SK-N-SH (cell line): ENCODE measurements at regions not wholly inside any gene's neighbourhood (a gene's known extent, or its start where the extent isn't known, plus 50 kb on each side); places are given as distances from the start of the nearest gene placed in this dataset.

Experiments
- CTCF ChIA-PET: fragments of 300-600, 350-600 bp; formaldehyde crosslinking; extraction: SDS; loops from one replicate; lab custom pipeline; 2021; lab: Yijun Ruan, JAX
- POLR2A ChIA-PET: fragments of 350-600 bp; sonication (Branson Sonifier 250); formaldehyde crosslinking; extraction: SDS; loops from one replicate; lab custom pipeline; 2020; ENCODE audit warnings: antibody characterized with exemption, inconsistent platforms; lab: Yijun Ruan, JAX
- DNase-seq: peaks from one replicate; pipeline ENCODE4 v3.0.0; 2012
- H2AFZ ChIP-seq: fragments of 200-600 bp; sonication (generic); 2 replicates; pipeline ENCODE4 v1.8.1; 2016; ENCODE audit warnings: antibody characterized with exemption, mild to moderate bottlenecking, low read depth
- H3F3A ChIP-seq: fragments of 200-600 bp; sonication (generic); replicated peaks from 2 replicates; pipeline ENCODE3; 2016; ENCODE audit warnings: antibody characterized with exemption, mild to moderate bottlenecking; ENCODE audit not compliant: insufficient read depth
- H3K27ac ChIP-seq, 2 experiments: fragments of 200-500 bp in 1 of 2; fragments of 200-600 bp in 1 of 2; sonication (Bioruptor generic) in 1 of 2; sonication (generic), shearing (Covaris generic) in 1 of 2; 2 replicates each; pipeline versions ENCODE4 v1.5.1 to v1.6.1; 2014 to 2016; ENCODE audit warnings: low read depth in 2 of 2, inconsistent platforms in 1 of 2, low read length in 1 of 2, mild to moderate bottlenecking in 1 of 2, mixed read lengths in 1 of 2
- H3K27me3 ChIP-seq: fragments of 200-600 bp; sonication (generic), shearing (Covaris generic); 2 replicates; pipeline ENCODE4 v1.6.1; 2016; ENCODE audit warnings: mixed run types; ENCODE audit not compliant: insufficient read depth
- H3K36me3 ChIP-seq, 2 experiments: fragments of 200-500 bp in 1 of 2; fragments of 200-600 bp in 1 of 2; sonication (Bioruptor generic) in 1 of 2; sonication (generic) in 1 of 2; replicated peaks in 1 of 2; 2 replicates each; pipeline versions ENCODE3 to v1.5.1; 2014 to 2016; ENCODE audit warnings: low read length in 1 of 2, mild to moderate bottlenecking in 1 of 2; ENCODE audit not compliant: insufficient read depth in 2 of 2, control insufficient read depth in 1 of 2
- H3K4me1 ChIP-seq, 2 experiments: fragments of 200-500 bp in 1 of 2; fragments of 200-600 bp in 1 of 2; sonication (Bioruptor generic) in 1 of 2; sonication (generic), shearing (Covaris generic) in 1 of 2; 2 replicates each; pipeline versions ENCODE4 v1.5.1 to v1.6.1; 2014 to 2016; ENCODE audit warnings: low read depth in 1 of 2, low read length in 1 of 2, mixed run types in 1 of 2; ENCODE audit not compliant: insufficient read depth in 2 of 2, control insufficient read depth in 1 of 2
- H3K4me2 ChIP-seq: fragments of 200-600 bp; sonication (generic), shearing (Covaris generic); 2 replicates; pipeline ENCODE4 v1.6.1; 2017; ENCODE audit warnings: mixed run types
- H3K4me3 ChIP-seq, 2 experiments: fragments of 200-500 bp in 1 of 2; fragments of 200-600 bp in 1 of 2; sonication (Bioruptor generic) in 1 of 2; sonication (generic), shearing (Covaris generic) in 1 of 2; 2 replicates each; pipeline versions ENCODE4 v1.5.1 to v1.8.1; 2014 to 2016; ENCODE audit warnings: low read depth in 2 of 2, inconsistent platforms in 1 of 2, low read length in 1 of 2, mild to moderate bottlenecking in 1 of 2, mixed read lengths in 1 of 2, moderate library complexity in 1 of 2
- H3K79me2 ChIP-seq: fragments of 200-600 bp; sonication (generic); 2 replicates; pipeline ENCODE4 v1.8.1; 2017; ENCODE audit warnings: mild to moderate bottlenecking; ENCODE audit not compliant: insufficient read depth
- H3K9ac ChIP-seq: fragments of 200-600 bp; sonication (generic); 2 replicates; pipeline ENCODE4 v1.6.1; 2017; ENCODE audit warnings: mixed run types
- H3K9me2 ChIP-seq: fragments of 200-600 bp; sonication (generic); 2 replicates; pipeline ENCODE4 v1.6.1; 2017; ENCODE audit warnings: mixed run types
- H3K9me3 ChIP-seq: fragments of 200-600 bp; sonication (generic); 2 replicates; pipeline ENCODE4 v1.6.1; 2017; ENCODE audit warnings: mixed run types, mild to moderate bottlenecking, moderate library complexity
- H4K20me1 ChIP-seq: fragments of 200-600 bp; sonication (generic); 2 replicates; pipeline ENCODE4 v1.6.1; 2017; ENCODE audit warnings: mild to moderate bottlenecking, mixed run types; ENCODE audit not compliant: insufficient read depth
- CTCF ChIP-seq: fragments of 200-600 bp; sonication (generic); IDR thresholded peaks from 2 replicates; pipeline ENCODE4 v1.6.1; 2017; ENCODE audit warnings: antibody characterized with exemption, mild to moderate bottlenecking, moderate library complexity
- ELF1 ChIP-seq: IDR thresholded peaks from 2 replicates; pipeline ENCODE4 v1.4.0; 2012
- EZH2phosphoT487 ChIP-seq: fragments of 200-600 bp; sonication (generic); IDR thresholded peaks from 2 replicates; pipeline ENCODE4 v1.6.1; 2017; ENCODE audit warnings: low read depth, mixed run types, mild to moderate bottlenecking, antibody characterized with exemption, moderate library complexity, borderline replicate concordance
- GABPA ChIP-seq: IDR thresholded peaks from 2 replicates; pipeline ENCODE4 v1.4.0; 2012; ENCODE audit warnings: low read depth, mild to moderate bottlenecking
- GATA2 ChIP-seq: sonication (generic); formaldehyde crosslinking; IDR thresholded peaks from 2 replicates; pipeline ENCODE4 v1.5.0; 2020; ENCODE audit warnings: mild to moderate bottlenecking, missing genetic modification reagents
- MAX ChIP-seq: IDR thresholded peaks from 2 replicates; pipeline ENCODE4 v1.4.0; 2012; ENCODE audit warnings: low read depth
- MXI1 ChIP-seq: IDR thresholded peaks from 2 replicates; pipeline ENCODE4 v1.6.1; 2012; ENCODE audit warnings: mild to moderate bottlenecking, low read depth, low read length, improper control_type of control experiment
- NFIC ChIP-seq: IDR thresholded peaks from 2 replicates; pipeline ENCODE4 v1.4.0; 2012; ENCODE audit warnings: borderline replicate concordance
- PBX3 ChIP-seq: IDR thresholded peaks from 2 replicates; pipeline ENCODE4; 2012
- POLR2AphosphoS5 ChIP-seq: IDR thresholded peaks from 2 replicates; pipeline ENCODE4 v1.6.1; 2012; ENCODE audit warnings: low read depth, low read length
- RAD21 ChIP-seq: IDR thresholded peaks from 2 replicates; pipeline ENCODE4 v1.6.1; 2012; ENCODE audit warnings: mild to moderate bottlenecking, low read length
- RCOR1 ChIP-seq: fragments of 150-350 bp; IDR thresholded peaks from 2 replicates; pipeline ENCODE4 v1.6.1; 2017; ENCODE audit warnings: antibody characterized with exemption, low read length
- REST ChIP-seq: IDR thresholded peaks from 2 replicates; pipeline ENCODE4 v1.6.1; 2012; ENCODE audit warnings: mild to moderate bottlenecking, low read depth, low read length, moderate library complexity
- RXRA ChIP-seq: IDR thresholded peaks from 2 replicates; pipeline ENCODE4 v1.4.0; 2012; ENCODE audit warnings: low read depth, mild to moderate bottlenecking, borderline replicate concordance
- TAF1 ChIP-seq: IDR thresholded peaks from 2 replicates; pipeline ENCODE4 v1.6.1; 2012; ENCODE audit warnings: low read depth, mild to moderate bottlenecking, low read length, moderate library complexity, borderline replicate concordance
- TCF12 ChIP-seq: IDR thresholded peaks from 2 replicates; pipeline ENCODE4 v1.4.0; 2012
- USF1 ChIP-seq: IDR thresholded peaks from 2 replicates; pipeline ENCODE4 v1.4.0; 2012; ENCODE audit warnings: low read depth, borderline replicate concordance
- USF2 ChIP-seq: fragments of 150-350 bp; IDR thresholded peaks from 2 replicates; pipeline ENCODE4 v1.6.1; 2017; ENCODE audit warnings: antibody characterized with exemption, low read length, low read depth, borderline replicate concordance
- WGBS: methylation state at CpG from one replicate; pipeline ENCODE4 v1.1.6; 2017; ENCODE audit warnings: low lambda C conversion rate; 5-methylcytosine and 5-hydroxymethylcytosine counted together

GRCh38 chr2:41835401-41835800 is 212.4 kb upstream of the PKDCC start:
- H3K9ac ChIP-seq: no peak overlapping the region
- H3F3A ChIP-seq: no peaks in the 10 kb centered on the region
- H3K27ac ChIP-seq: no peak overlapping the region
- 0 out of 2 replicates have a peak, but pooled peaks cover 6% of the 10 kb centered on the region for H3K27me3 ChIP-seq
- H3K4me3 ChIP-seq: no peak overlapping the region
- POLR2A ChIA-PET: interaction anchor here (0.6 kb wide), 1 partner anchor 210 kb away, joined by 3 read pairs; no protein-coding TSS in a partner anchor
- no peak for TF ChIP-seq TAF1
- TF ChIP-seq CTCF: no peak
- no peak for TF ChIP-seq NFIC
- no peak for TF ChIP-seq MXI1
- TF ChIP-seq ELF1: no peak
- no peak for TF ChIP-seq MAX
- TF ChIP-seq TCF12: no peak
- no peak for TF ChIP-seq GATA2 (CRISPR knock-in tag)
- TF ChIP-seq USF2: no peak
- no peak for TF ChIP-seq EZH2phosphoT487
- TF ChIP-seq REST: no peak
- no peak for TF ChIP-seq RCOR1
- TF ChIP-seq GABPA: no peak
- no peak for TF ChIP-seq RAD21
- no peak for TF ChIP-seq RXRA
- no peak for TF ChIP-seq POLR2AphosphoS5
- TF ChIP-seq PBX3: no peak
- no peak for TF ChIP-seq USF1
- no peaks in the 10 kb centered on the region for H3K36me3 ChIP-seq
- no peaks in the 10 kb centered on the region for H3K79me2 ChIP-seq
- no peaks in the 10 kb centered on the region for H3K9me3 ChIP-seq
- H3K4me2 ChIP-seq: no peak overlapping the region
- 28% methylated on average over 1 of the region's 1 CpG for WGBS
- DNase-seq: no peak
- CTCF ChIA-PET: interaction anchor here (1.5 to 1.9 kb wide), 2 partner anchors 18 to 251 kb away, joined by 4 to 8 read pairs; no protein-coding TSS in a partner anchor
- H3K4me1 ChIP-seq: peaks cover 0 to 2% of the 10 kb centered on the region in 2 experiments; a peak in 1 of 4 replicates
- H4K20me1 ChIP-seq: no peaks in the 10 kb centered on the region
- H2AFZ ChIP-seq: no peak overlapping the region
- no peaks in the 10 kb centered on the region for H3K9me2 ChIP-seq
